SU-DHL-6 (cell line): ENCODE measurements at regions not wholly inside any gene's neighbourhood (a gene's known extent, or its start where the extent isn't known, plus 50 kb on each side); places are given as distances from the start of the nearest gene placed in this dataset.

ENCODE experiments used
- H2AFZ ChIP-seq: fragments of 200-600 bp; sonication (generic); 2 replicates; pipeline ENCODE4 v1.6.1; 2014; ENCODE audit warnings: low read depth, mild to moderate bottlenecking, moderate library complexity, mixed read lengths, antibody characterized with exemption, low read length; ENCODE audit not compliant: severe bottlenecking
- H3F3A ChIP-seq: fragments of 200-600 bp; shearing (Covaris generic); 2 replicates; pipeline ENCODE4 v1.6.0; 2016; ENCODE audit warnings: antibody characterized with exemption, mild to moderate bottlenecking; ENCODE audit not compliant: insufficient read depth
- H3K27ac ChIP-seq: fragments of 200-600 bp; sonication (generic); 2 replicates; pipeline ENCODE4 v1.5.1; 2016; ENCODE audit warnings: low read depth, mild to moderate bottlenecking, low read length, moderate library complexity, mixed read lengths
- H3K27me3 ChIP-seq: fragments of 200-600 bp; sonication (generic), shearing (Covaris generic); 2 replicates; pipeline ENCODE4 v1.6.0; 2014; ENCODE audit warnings: mild to moderate bottlenecking, low read length
- H3K36me3 ChIP-seq: fragments of 200-600 bp; sonication (generic); 2 replicates; pipeline ENCODE4 v1.6.1; 2014; ENCODE audit warnings: mild to moderate bottlenecking, low read length, mixed read lengths
- H3K4me2 ChIP-seq: fragments of 300-600, 200-600 bp; shearing (Covaris generic), sonication (generic); 2 replicates; pipeline ENCODE4 v1.6.0; 2014; ENCODE audit warnings: low read length, low read depth, mild to moderate bottlenecking; ENCODE audit not compliant: poor library complexity, severe bottlenecking
- H3K4me3 ChIP-seq: fragments of 200-600 bp; sonication (generic); 2 replicates; pipeline ENCODE4 v1.5.1; 2014; ENCODE audit warnings: antibody characterized with exemption, low read length, mild to moderate bottlenecking, mixed read lengths; ENCODE audit not compliant: insufficient read depth, poor library complexity, severe bottlenecking
- H3K79me2 ChIP-seq: fragments of 200-600 bp; sonication (generic); 2 replicates; pipeline ENCODE4 v1.6.1; 2014; ENCODE audit warnings: mild to moderate bottlenecking, low read length, moderate library complexity; ENCODE audit not compliant: insufficient read depth
- H3K9ac ChIP-seq: fragments of 200-600 bp; sonication (generic); 2 replicates; pipeline ENCODE4 v1.7.0; 2014; ENCODE audit warnings: mild to moderate bottlenecking, low read length
- H3K9me2 ChIP-seq: fragments of 200-600 bp; sonication (generic); replicated peaks from 2 replicates; pipeline ENCODE4 v1.6.1; 2014; ENCODE audit warnings: low read length; ENCODE audit not compliant: insufficient read depth
- H3K9me3 ChIP-seq: fragments of 200-600 bp; sonication (generic); 2 replicates; pipeline ENCODE4 v1.6.1; 2014; ENCODE audit warnings: low read length, mixed read lengths; ENCODE audit not compliant: insufficient read depth
- H4K20me1 ChIP-seq: fragments of 200-600 bp; sonication (generic); 2 replicates; pipeline ENCODE4 v1.6.1; 2014; ENCODE audit warnings: low read depth, mild to moderate bottlenecking, antibody characterized with exemption, low read length, moderate library complexity, mixed read lengths
- EZH2phosphoT487 ChIP-seq: fragments of 200-600 bp; sonication (generic), shearing (Covaris generic); conservative IDR thresholded peaks from 2 replicates; pipeline ENCODE4 v1.6.1; 2018; ENCODE audit warnings: mild to moderate bottlenecking, antibody characterized with exemption, low read length, moderate library complexity, mixed read lengths
- TF ChIP-seq, protein P1 (sequence below): fragments of 200-600 bp; sonication (generic); IDR thresholded peaks from one replicate; pipeline ENCODE4 v1.5.1; 2017; ENCODE audit warnings: antibody characterized with exemption, mild to moderate bottlenecking, low read length, moderate library complexity; ENCODE audit not compliant: insufficient read depth, poor library complexity, severe bottlenecking

DNA sequence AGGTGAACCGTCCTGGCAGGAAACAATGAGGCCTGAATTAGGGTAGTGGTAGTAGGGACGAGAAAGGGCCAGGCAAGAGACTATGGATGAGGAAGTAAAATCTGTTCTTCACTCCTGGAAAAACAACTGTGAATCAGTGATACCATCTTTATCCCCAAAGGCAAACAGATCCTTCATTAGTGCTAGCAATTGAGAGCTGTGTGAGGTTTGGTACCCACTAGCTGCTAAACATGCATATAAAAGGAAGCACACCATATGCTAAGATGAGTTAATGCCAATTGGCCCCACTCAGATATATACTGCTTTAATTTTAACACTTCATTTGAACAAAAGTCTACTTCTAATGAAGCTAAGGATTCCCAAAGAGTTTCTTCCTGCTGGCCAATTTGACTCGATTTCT is 244.8 kb upstream of the NR4A3 start:
- Histone ChIP-seq H3K9me2 (no peaks in the 10 kb centered on the region), H3K36me3 (no peaks in the 10 kb centered on the region), H4K20me1 (no peaks in the 10 kb centered on the region), H3K4me2 (no peak overlapping the region), H3K4me3 (no peak overlapping the region), H2AFZ (no peak overlapping the region), H3K9me3 (no peaks in the 10 kb centered on the region), H3F3A (no peaks in the 10 kb centered on the region), H3K9ac (no peak overlapping the region), H3K27ac (no peak overlapping the region), H3K79me2 (no peaks in the 10 kb centered on the region), H3K27me3 (no peaks in the 10 kb centered on the region)
- TF ChIP-seq EZH2phosphoT487 = no peak
- TF ChIP-seq, protein P1, sequence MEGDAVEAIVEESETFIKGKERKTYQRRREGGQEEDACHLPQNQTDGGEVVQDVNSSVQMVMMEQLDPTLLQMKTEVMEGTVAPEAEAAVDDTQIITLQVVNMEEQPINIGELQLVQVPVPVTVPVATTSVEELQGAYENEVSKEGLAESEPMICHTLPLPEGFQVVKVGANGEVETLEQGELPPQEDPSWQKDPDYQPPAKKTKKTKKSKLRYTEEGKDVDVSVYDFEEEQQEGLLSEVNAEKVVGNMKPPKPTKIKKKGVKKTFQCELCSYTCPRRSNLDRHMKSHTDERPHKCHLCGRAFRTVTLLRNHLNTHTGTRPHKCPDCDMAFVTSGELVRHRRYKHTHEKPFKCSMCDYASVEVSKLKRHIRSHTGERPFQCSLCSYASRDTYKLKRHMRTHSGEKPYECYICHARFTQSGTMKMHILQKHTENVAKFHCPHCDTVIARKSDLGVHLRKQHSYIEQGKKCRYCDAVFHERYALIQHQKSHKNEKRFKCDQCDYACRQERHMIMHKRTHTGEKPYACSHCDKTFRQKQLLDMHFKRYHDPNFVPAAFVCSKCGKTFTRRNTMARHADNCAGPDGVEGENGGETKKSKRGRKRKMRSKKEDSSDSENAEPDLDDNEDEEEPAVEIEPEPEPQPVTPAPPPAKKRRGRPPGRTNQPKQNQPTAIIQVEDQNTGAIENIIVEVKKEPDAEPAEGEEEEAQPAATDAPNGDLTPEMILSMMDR = no peak

DNA sequence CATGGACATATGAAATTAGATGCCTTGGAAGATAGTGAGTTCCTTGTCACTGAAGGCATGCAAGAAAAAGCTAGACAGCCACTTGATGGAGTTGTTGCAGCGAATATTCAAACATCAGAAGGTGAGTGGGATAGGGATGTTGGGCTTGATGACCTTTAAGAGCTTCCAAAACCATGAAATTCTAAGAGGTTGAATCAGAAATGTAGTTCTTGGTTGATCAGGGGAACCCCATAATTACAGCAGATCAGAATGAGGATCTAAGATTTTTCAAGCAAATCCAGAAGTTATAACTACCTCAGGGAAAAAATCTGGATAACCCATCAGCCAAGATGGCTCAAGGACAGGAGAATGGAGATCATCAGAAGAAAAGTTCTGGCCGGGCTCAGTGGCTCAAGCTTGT is 244.3 kb upstream of the NR4A3 start:
- Histone ChIP-seq H3K79me2 (no peaks in the 10 kb centered on the region), H3F3A (no peaks in the 10 kb centered on the region), H3K4me2 (no peak overlapping the region), H3K9ac (no peak overlapping the region), H3K9me3 (no peaks in the 10 kb centered on the region), H2AFZ (no peak overlapping the region), H3K9me2 (no peaks in the 10 kb centered on the region), H4K20me1 (no peaks in the 10 kb centered on the region), H3K36me3 (no peaks in the 10 kb centered on the region), H3K27ac (no peak overlapping the region), H3K4me3 (no peak overlapping the region), H3K27me3 (no peaks in the 10 kb centered on the region)
- TF ChIP-seq, protein P1 = no peak
- no peak for TF ChIP-seq EZH2phosphoT487

DNA sequence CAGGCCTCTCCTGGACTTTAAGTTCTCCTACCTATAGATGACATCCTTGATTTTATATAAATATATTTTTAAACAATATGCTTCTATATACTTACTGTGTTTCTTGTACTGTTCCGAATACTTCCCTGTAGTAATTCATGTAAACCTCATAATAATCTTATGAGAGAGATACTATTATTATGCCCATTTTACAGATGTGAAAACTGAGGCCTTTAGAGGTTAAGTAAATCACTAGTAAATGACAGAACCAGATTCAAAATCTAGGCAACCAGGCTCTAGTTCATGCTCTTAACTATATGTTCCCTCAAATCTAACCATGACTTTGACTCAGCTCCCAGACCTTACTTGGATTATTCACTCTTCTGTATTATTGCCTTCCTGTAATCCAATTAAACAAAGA is 243.0 kb upstream of the NR4A3 start:
- no peak overlapping the region for H3K4me3 ChIP-seq
- H3K27me3 ChIP-seq = no peaks in the 10 kb centered on the region
- no peaks in the 10 kb centered on the region for H3F3A ChIP-seq
- H2AFZ ChIP-seq = no peak overlapping the region
- no peaks in the 10 kb centered on the region for H3K9me3 ChIP-seq
- no peaks in the 10 kb centered on the region for H3K36me3 ChIP-seq
- H3K4me2 ChIP-seq = no peak overlapping the region
- no peak overlapping the region for H3K9ac ChIP-seq
- H3K27ac ChIP-seq = no peak overlapping the region
- no peaks in the 10 kb centered on the region for H3K79me2 ChIP-seq
- no peaks in the 10 kb centered on the region for H3K9me2 ChIP-seq
- no peaks in the 10 kb centered on the region for H4K20me1 ChIP-seq
- no peak for TF ChIP-seq EZH2phosphoT487
- TF ChIP-seq, protein P1 = no peak

DNA sequence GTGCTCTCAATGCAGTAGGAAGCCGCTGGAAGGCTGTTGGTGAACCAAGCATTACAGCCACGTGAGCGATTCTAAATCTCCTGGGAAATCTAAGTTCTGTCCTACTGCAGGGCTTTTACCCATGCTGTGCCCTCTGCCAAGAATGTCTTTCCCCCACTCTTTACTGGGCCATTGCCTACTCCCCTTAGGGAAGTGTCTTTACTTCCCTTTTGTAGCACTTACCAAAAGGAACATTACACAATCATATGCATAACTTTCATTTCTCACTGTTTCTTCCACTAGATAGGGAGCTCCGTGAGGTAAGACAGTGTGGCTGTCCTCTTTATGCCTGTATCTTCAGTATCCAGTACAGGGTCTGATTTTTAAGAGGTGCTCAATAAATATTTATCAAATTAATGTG is 241.7 kb upstream of the NR4A3 start:
- H3K9me3 ChIP-seq = no peaks in the 10 kb centered on the region
- H2AFZ ChIP-seq = no peak overlapping the region
- H3K4me2 ChIP-seq = no peak overlapping the region
- no peak overlapping the region for H3K27ac ChIP-seq
- no peaks in the 10 kb centered on the region for H3K36me3 ChIP-seq
- TF ChIP-seq EZH2phosphoT487 = no peak
- TF ChIP-seq, protein P1 = no peak
- H3K27me3 ChIP-seq = no peaks in the 10 kb centered on the region
- H3K9me2 ChIP-seq = no peaks in the 10 kb centered on the region
- H3K79me2 ChIP-seq = no peaks in the 10 kb centered on the region
- H3K4me3 ChIP-seq = no peak overlapping the region
- H4K20me1 ChIP-seq = no peaks in the 10 kb centered on the region
- no peak overlapping the region for H3K9ac ChIP-seq
- H3F3A ChIP-seq = no peaks in the 10 kb centered on the region
